HEK293 (cell line): ENCODE measurements at regions not wholly inside any gene's neighbourhood (a gene's known extent, or its start where the extent isn't known, plus 50 kb on each side); places are given as distances from the start of the nearest gene placed in this dataset.

Experiments
- CTCF ChIA-PET: fragments of 350-600 bp; formaldehyde crosslinking; extraction: SDS; loops from one replicate; lab custom pipeline; 2021; ENCODE audit warnings: antibody characterized with exemption; lab: Yijun Ruan, JAX
- POLR2A ChIA-PET: fragments of 300-600 bp; formaldehyde crosslinking; extraction: SDS; loops from one replicate; lab custom pipeline; 2020; ENCODE audit warnings: antibody characterized with exemption, inconsistent platforms; lab: Yijun Ruan, JAX
- H3K27ac ChIP-seq: fragments of 200-500 bp; sonication (Bioruptor generic); 2 replicates; pipeline ENCODE4 v1.5.1; 2014; ENCODE audit warnings: low read depth, low read length, control low read depth, inconsistent platforms; ENCODE audit errors: extremely low read depth
- H3K36me3 ChIP-seq, 2 experiments: fragments of 200-500 bp in 1 of 2; sonication (Bioruptor generic) in 1 of 2; 1 replicate in 1 of 2; 2 replicates in 1 of 2; pipeline ENCODE4 v1.5.1; 2014 to 2017; ENCODE audit warnings: inconsistent platforms in 2 of 2, low read length in 2 of 2; ENCODE audit not compliant: control insufficient read depth in 2 of 2, insufficient read depth in 1 of 2
- H3K4me1 ChIP-seq: fragments of 200-500 bp; sonication (Bioruptor generic); 2 replicates; pipeline ENCODE4 v1.5.1; 2014; ENCODE audit warnings: mild to moderate bottlenecking, low read length, inconsistent platforms; ENCODE audit not compliant: control insufficient read depth, insufficient read depth
- H3K4me3 ChIP-seq: 2 replicates; pipeline ENCODE4 v1.5.1; 2011; ENCODE audit warnings: low read depth, mild to moderate bottlenecking, control low read depth, low read length, moderate library complexity
- H3K9me3 ChIP-seq: fragments of 200-500 bp; sonication (Bioruptor generic); 2 replicates; pipeline ENCODE4 v1.5.1; 2014; ENCODE audit warnings: low read depth, low read length, inconsistent platforms; ENCODE audit not compliant: control insufficient read depth, insufficient read depth
- GLIS1 ChIP-seq: fragments of 450-650 bp; formaldehyde crosslinking; IDR thresholded peaks from 2 replicates; pipeline ENCODE4 v1.5.1; 2016; ENCODE audit warnings: missing biosample characterization, missing genetic modification characterization
- HOXD13 ChIP-seq: sonication (generic); formaldehyde crosslinking; IDR thresholded peaks from 2 replicates; pipeline ENCODE4 v1.8.0; 2022; ENCODE audit warnings: missing genetic modification reagents, borderline replicate concordance
- KLF16 ChIP-seq: fragments of 450-650 bp; formaldehyde crosslinking; IDR thresholded peaks from 2 replicates; pipeline ENCODE4 v1.5.1; 2017; ENCODE audit warnings: missing biosample characterization, missing genetic modification characterization
- KLF9 ChIP-seq: fragments of 450-650 bp; formaldehyde crosslinking; IDR thresholded peaks from 2 replicates; pipeline ENCODE4 v1.5.1; 2016; ENCODE audit warnings: missing biosample characterization, missing genetic modification characterization, low read depth
- SALL2 ChIP-seq: fragments of 450-650 bp; formaldehyde crosslinking; IDR thresholded peaks from 2 replicates; pipeline ENCODE4 v1.5.0; 2017; ENCODE audit warnings: missing biosample characterization, mild to moderate bottlenecking, missing genetic modification characterization, borderline replicate concordance
- ZFP37 ChIP-seq: fragments of 450-650 bp; formaldehyde crosslinking; IDR thresholded peaks from 2 replicates; pipeline ENCODE4 v1.5.1; 2016; ENCODE audit warnings: missing biosample characterization, missing genetic modification characterization
- ZNF174 ChIP-seq: fragments of 450-650 bp; formaldehyde crosslinking; IDR thresholded peaks from 2 replicates; pipeline ENCODE4 v1.5.0; 2017; ENCODE audit warnings: missing biosample characterization, mild to moderate bottlenecking, missing genetic modification characterization
- ZNF324 ChIP-seq: fragments of 450-650 bp; formaldehyde crosslinking; IDR thresholded peaks from 2 replicates; pipeline ENCODE4 v1.5.1; 2016; ENCODE audit warnings: missing biosample characterization, missing genetic modification characterization
- ZNF529 ChIP-seq: fragments of 450-650 bp; formaldehyde crosslinking; IDR thresholded peaks from 2 replicates; pipeline ENCODE4 v1.5.1; 2017; ENCODE audit warnings: missing genetic modification characterization, missing biosample characterization; ENCODE audit not compliant: insufficient replicate concordance
- ZNF558 ChIP-seq: fragments of 450-650 bp; formaldehyde crosslinking; IDR thresholded peaks from 2 replicates; pipeline ENCODE4 v1.5.1; 2016; ENCODE audit warnings: missing biosample characterization, missing genetic modification characterization
- ZNF658 ChIP-seq: fragments of 450-650 bp; formaldehyde crosslinking; IDR thresholded peaks from 2 replicates; pipeline ENCODE4; 2016; ENCODE audit warnings: missing biosample characterization, missing genetic modification characterization
- ZNF660 ChIP-seq: fragments of 450-650 bp; IDR thresholded peaks from 2 replicates; pipeline ENCODE4 v1.5.1; 2018; ENCODE audit warnings: missing biosample characterization, mild to moderate bottlenecking, missing genetic modification characterization
- ZNF843 ChIP-seq: fragments of 450-650 bp; formaldehyde crosslinking; IDR thresholded peaks from 2 replicates; pipeline ENCODE4 v1.5.1; 2016; ENCODE audit warnings: missing biosample characterization, missing genetic modification characterization
- TF ChIP-seq, protein P1 (sequence below): fragments of 450-650 bp; formaldehyde crosslinking; IDR thresholded peaks from 2 replicates; pipeline ENCODE4 v1.5.1; 2017; ENCODE audit warnings: missing biosample characterization, missing genetic modification characterization
- TF ChIP-seq, protein P2 (sequence below): fragments of 450-650 bp; formaldehyde crosslinking; IDR thresholded peaks from 2 replicates; pipeline ENCODE4 v1.5.1; 2017; ENCODE audit warnings: missing biosample characterization, missing genetic modification characterization
- TF ChIP-seq, protein P3 (sequence below): fragments of 450-650 bp; IDR thresholded peaks from 2 replicates; pipeline ENCODE4 v1.5.1; 2018; ENCODE audit warnings: missing biosample characterization, mild to moderate bottlenecking, missing genetic modification characterization
- TF ChIP-seq, protein P4 (sequence below): fragments of 450-650 bp; formaldehyde crosslinking; IDR thresholded peaks from 2 replicates; pipeline ENCODE4 v1.5.1; 2016; ENCODE audit warnings: missing biosample characterization, missing genetic modification characterization, borderline replicate concordance
- TF ChIP-seq, protein P5 (sequence below): fragments of 450-650 bp; formaldehyde crosslinking; IDR thresholded peaks from 2 replicates; pipeline ENCODE4 v1.5.1; 2017; ENCODE audit warnings: missing biosample characterization, missing genetic modification characterization
- TF ChIP-seq, protein P6 (sequence below): fragments of 450-650 bp; formaldehyde crosslinking; conservative IDR thresholded peaks from 2 replicates; pipeline ENCODE4 v1.5.1; 2016; ENCODE audit warnings: low read depth, missing biosample characterization, missing genetic modification characterization

DNA sequence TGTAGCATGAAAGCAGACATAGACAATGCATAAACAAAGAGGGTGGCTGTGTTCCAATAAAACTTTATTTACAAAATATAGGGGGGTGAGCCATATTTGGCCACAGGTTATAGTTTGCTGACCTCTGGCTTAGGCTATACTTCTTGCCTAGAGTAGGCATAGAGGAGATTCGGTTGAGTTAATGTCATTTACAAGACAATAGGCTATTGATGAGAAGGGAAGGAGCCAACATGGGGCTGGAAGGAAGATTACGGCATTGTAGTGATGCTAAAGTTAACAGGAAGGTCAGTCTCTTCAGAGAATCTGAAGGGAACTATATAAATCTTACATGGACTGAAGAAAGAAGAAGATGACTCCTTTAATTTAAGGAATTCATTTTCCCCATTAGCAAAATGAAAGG is 463.5 kb downstream of the HTR7 start:
- POLR2A ChIA-PET: no interaction called here
- Histone ChIP-seq H3K4me3 (no peak overlapping the region), H3K27ac (no peak overlapping the region), H3K9me3 (no peaks in the 10 kb centered on the region), H3K4me1 (no peaks in the 10 kb centered on the region), H3K36me3 (no peaks in the 10 kb centered on the region)
- no peak for TF ChIP-seq KLF9
- TF ChIP-seq ZNF324: no peak
- CTCF ChIA-PET: no interaction called here

DNA sequence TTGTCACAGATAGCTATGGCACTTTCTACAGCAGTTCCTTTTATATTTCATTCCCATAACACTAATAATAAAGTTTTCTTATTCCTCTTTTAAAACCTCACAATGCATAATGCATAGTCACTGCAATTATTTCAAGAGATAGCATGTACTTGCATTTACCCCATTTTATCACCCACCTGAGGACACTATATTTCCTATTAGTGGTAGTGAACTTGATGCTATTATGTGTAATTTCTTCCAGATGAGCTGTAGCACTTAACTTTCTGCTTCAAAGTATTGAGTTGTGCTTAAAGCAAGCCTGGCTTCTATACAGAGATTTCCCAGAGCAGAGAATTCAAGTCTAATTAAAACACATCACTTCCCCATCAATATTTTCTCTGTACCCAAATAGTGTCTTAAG is 461.1 kb downstream of the HTR7 start:
- CTCF ChIA-PET: no interaction called here
- POLR2A ChIA-PET: no interaction called here
- Histone ChIP-seq H3K4me1 (no peaks in the 10 kb centered on the region), H3K36me3 (no peaks in the 10 kb centered on the region), H3K4me3 (no peak overlapping the region), H3K9me3 (no peaks in the 10 kb centered on the region), H3K27ac (no peak overlapping the region)
- TF ChIP-seq ZFP37: no peak
- TF ChIP-seq, protein P1, sequence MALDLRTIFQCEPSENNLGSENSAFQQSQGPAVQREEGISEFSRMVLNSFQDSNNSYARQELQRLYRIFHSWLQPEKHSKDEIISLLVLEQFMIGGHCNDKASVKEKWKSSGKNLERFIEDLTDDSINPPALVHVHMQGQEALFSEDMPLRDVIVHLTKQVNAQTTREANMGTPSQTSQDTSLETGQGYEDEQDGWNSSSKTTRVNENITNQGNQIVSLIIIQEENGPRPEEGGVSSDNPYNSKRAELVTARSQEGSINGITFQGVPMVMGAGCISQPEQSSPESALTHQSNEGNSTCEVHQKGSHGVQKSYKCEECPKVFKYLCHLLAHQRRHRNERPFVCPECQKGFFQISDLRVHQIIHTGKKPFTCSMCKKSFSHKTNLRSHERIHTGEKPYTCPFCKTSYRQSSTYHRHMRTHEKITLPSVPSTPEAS (tag by site-specific recombination): no peak
- no peak for TF ChIP-seq ZNF529 (tag by site-specific recombination)
- TF ChIP-seq GLIS1 (tag by site-specific recombination): no peak
- TF ChIP-seq, protein P2, sequence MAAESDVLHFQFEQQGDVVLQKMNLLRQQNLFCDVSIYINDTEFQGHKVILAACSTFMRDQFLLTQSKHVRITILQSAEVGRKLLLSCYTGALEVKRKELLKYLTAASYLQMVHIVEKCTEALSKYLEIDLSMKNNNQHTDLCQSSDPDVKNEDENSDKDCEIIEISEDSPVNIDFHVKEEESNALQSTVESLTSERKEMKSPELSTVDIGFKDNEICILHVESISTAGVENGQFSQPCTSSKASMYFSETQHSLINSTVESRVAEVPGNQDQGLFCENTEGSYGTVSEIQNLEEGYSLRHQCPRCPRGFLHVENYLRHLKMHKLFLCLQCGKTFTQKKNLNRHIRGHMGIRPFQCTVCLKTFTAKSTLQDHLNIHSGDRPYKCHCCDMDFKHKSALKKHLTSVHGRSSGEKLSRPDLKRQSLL (tag by site-specific recombination): no peak
- no peak for TF ChIP-seq KLF16 (tag by site-specific recombination)
- no peak for TF ChIP-seq SALL2 (tag by site-specific recombination)
- TF ChIP-seq, protein P3, sequence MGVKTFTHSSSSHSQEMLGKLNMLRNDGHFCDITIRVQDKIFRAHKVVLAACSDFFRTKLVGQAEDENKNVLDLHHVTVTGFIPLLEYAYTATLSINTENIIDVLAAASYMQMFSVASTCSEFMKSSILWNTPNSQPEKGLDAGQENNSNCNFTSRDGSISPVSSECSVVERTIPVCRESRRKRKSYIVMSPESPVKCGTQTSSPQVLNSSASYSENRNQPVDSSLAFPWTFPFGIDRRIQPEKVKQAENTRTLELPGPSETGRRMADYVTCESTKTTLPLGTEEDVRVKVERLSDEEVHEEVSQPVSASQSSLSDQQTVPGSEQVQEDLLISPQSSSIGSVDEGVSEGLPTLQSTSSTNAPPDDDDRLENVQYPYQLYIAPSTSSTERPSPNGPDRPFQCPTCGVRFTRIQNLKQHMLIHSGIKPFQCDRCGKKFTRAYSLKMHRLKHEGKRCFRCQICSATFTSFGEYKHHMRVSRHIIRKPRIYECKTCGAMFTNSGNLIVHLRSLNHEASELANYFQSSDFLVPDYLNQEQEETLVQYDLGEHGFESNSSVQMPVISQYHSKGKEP (tag by site-specific recombination): no peak
- TF ChIP-seq, protein P4, sequence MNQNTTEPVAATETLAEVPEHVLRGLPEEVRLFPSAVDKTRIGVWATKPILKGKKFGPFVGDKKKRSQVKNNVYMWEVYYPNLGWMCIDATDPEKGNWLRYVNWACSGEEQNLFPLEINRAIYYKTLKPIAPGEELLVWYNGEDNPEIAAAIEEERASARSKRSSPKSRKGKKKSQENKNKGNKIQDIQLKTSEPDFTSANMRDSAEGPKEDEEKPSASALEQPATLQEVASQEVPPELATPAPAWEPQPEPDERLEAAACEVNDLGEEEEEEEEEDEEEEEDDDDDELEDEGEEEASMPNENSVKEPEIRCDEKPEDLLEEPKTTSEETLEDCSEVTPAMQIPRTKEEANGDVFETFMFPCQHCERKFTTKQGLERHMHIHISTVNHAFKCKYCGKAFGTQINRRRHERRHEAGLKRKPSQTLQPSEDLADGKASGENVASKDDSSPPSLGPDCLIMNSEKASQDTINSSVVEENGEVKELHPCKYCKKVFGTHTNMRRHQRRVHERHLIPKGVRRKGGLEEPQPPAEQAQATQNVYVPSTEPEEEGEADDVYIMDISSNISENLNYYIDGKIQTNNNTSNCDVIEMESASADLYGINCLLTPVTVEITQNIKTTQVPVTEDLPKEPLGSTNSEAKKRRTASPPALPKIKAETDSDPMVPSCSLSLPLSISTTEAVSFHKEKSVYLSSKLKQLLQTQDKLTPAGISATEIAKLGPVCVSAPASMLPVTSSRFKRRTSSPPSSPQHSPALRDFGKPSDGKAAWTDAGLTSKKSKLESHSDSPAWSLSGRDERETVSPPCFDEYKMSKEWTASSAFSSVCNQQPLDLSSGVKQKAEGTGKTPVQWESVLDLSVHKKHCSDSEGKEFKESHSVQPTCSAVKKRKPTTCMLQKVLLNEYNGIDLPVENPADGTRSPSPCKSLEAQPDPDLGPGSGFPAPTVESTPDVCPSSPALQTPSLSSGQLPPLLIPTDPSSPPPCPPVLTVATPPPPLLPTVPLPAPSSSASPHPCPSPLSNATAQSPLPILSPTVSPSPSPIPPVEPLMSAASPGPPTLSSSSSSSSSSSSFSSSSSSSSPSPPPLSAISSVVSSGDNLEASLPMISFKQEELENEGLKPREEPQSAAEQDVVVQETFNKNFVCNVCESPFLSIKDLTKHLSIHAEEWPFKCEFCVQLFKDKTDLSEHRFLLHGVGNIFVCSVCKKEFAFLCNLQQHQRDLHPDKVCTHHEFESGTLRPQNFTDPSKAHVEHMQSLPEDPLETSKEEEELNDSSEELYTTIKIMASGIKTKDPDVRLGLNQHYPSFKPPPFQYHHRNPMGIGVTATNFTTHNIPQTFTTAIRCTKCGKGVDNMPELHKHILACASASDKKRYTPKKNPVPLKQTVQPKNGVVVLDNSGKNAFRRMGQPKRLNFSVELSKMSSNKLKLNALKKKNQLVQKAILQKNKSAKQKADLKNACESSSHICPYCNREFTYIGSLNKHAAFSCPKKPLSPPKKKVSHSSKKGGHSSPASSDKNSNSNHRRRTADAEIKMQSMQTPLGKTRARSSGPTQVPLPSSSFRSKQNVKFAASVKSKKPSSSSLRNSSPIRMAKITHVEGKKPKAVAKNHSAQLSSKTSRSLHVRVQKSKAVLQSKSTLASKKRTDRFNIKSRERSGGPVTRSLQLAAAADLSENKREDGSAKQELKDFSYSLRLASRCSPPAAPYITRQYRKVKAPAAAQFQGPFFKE (tag by site-specific recombination): no peak
- TF ChIP-seq HOXD13 (CRISPR knock-in tag): no peak
- TF ChIP-seq ZNF558 (tag by site-specific recombination): no peak
- TF ChIP-seq, protein P5, sequence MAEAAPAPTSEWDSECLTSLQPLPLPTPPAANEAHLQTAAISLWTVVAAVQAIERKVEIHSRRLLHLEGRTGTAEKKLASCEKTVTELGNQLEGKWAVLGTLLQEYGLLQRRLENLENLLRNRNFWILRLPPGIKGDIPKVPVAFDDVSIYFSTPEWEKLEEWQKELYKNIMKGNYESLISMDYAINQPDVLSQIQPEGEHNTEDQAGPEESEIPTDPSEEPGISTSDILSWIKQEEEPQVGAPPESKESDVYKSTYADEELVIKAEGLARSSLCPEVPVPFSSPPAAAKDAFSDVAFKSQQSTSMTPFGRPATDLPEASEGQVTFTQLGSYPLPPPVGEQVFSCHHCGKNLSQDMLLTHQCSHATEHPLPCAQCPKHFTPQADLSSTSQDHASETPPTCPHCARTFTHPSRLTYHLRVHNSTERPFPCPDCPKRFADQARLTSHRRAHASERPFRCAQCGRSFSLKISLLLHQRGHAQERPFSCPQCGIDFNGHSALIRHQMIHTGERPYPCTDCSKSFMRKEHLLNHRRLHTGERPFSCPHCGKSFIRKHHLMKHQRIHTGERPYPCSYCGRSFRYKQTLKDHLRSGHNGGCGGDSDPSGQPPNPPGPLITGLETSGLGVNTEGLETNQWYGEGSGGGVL (tag by site-specific recombination): no peak
- TF ChIP-seq ZNF174 (tag by site-specific recombination): no peak
- no peak for TF ChIP-seq ZNF843 (tag by site-specific recombination)
- TF ChIP-seq ZNF660: no peak
- TF ChIP-seq, protein P6, sequence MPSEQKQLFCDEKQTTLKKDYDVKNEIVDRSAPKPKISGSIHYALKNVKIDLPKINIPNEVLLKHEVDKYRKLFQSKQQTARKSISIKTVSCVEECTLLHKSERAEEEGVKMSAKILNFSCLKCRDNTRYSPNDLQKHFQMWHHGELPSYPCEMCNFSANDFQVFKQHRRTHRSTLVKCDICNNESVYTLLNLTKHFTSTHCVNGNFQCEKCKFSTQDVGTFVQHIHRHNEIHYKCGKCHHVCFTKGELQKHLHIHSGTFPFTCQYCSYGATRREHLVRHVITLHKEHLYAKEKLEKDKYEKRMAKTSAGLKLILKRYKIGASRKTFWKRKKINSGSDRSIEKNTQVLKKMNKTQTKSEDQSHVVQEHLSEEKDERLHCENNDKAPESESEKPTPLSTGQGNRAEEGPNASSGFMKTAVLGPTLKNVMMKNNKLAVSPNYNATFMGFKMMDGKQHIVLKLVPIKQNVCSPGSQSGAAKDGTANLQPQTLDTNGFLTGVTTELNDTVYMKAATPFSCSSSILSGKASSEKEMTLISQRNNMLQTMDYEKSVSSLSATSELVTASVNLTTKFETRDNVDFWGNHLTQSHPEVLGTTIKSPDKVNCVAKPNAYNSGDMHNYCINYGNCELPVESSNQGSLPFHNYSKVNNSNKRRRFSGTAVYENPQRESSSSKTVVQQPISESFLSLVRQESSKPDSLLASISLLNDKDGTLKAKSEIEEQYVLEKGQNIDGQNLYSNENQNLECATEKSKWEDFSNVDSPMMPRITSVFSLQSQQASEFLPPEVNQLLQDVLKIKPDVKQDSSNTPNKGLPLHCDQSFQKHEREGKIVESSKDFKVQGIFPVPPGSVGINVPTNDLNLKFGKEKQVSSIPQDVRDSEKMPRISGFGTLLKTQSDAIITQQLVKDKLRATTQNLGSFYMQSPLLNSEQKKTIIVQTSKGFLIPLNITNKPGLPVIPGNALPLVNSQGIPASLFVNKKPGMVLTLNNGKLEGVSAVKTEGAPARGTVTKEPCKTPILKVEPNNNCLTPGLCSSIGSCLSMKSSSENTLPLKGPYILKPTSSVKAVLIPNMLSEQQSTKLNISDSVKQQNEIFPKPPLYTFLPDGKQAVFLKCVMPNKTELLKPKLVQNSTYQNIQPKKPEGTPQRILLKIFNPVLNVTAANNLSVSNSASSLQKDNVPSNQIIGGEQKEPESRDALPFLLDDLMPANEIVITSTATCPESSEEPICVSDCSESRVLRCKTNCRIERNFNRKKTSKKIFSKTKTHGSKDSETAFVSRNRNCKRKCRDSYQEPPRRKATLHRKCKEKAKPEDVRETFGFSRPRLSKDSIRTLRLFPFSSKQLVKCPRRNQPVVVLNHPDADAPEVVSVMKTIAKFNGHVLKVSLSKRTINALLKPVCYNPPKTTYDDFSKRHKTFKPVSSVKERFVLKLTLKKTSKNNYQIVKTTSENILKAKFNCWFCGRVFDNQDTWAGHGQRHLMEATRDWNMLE (tag by site-specific recombination): no peak
- no peak for TF ChIP-seq ZNF658 (tag by site-specific recombination)
